ENCODE measurements at regions not wholly inside any gene's neighbourhood (a gene's known extent, or its start where the extent isn't known, plus 50 kb on each side); places are given as distances from the start of the nearest gene placed in this dataset.

- H3K36me3 ChIP-seq = no peaks in the 10 kb centered on the region
- no peak overlapping the region for H3K4me3 ChIP-seq
- no peak for DNase-seq
- intact Hi-C loops (cut with DNase I) = no loop called here
- H3K9me3 ChIP-seq = no peaks in the 10 kb centered on the region
- H3K27me3 ChIP-seq = peaks cover 7% of the 10 kb centered on the region
- no peak overlapping the region for H3K27ac ChIP-seq
- TF ChIP-seq CTCF (IDR thresholded peaks at IDR 0.05) = no peak
- no peak for ATAC-seq
- H3K4me1 ChIP-seq = no peaks in the 10 kb centered on the region
Measured at GRCh38 chr9:97753975-97754374, 56.8 kb upstream of the XPA start.

GRCh38 chr9:97755618-97756267 is 58.6 kb upstream of the XPA start:
- DNase-seq (no peak), ATAC-seq (no peak)
- H3K27ac ChIP-seq = no peak overlapping the region
- TF ChIP-seq CTCF (IDR thresholded peaks at IDR 0.05) = no peak
- no peaks in the 10 kb centered on the region for H3K4me1 ChIP-seq
- intact Hi-C loops (cut with DNase I) = no loop called here
- no peaks in the 10 kb centered on the region for H3K36me3 ChIP-seq
- no peak overlapping the region for H3K4me3 ChIP-seq
- H3K27me3 ChIP-seq = peaks cover 7% of the 10 kb centered on the region
- H3K9me3 ChIP-seq = no peaks in the 10 kb centered on the region

GRCh38 chr9:97756991-97757390 is 59.9 kb upstream of the XPA start:
- ATAC-seq = no peak
- H3K36me3 ChIP-seq = no peaks in the 10 kb centered on the region
- H3K4me1 ChIP-seq = no peaks in the 10 kb centered on the region
- H3K27me3 ChIP-seq = peaks cover 7% of the 10 kb centered on the region
- no peak for TF ChIP-seq CTCF (IDR thresholded peaks at IDR 0.05)
- H3K27ac ChIP-seq = no peak overlapping the region
- no peaks in the 10 kb centered on the region for H3K9me3 ChIP-seq
- DNase-seq = no peak
- no peak overlapping the region for H3K4me3 ChIP-seq
- intact Hi-C loops (cut with DNase I) = no loop called here

- Histone ChIP-seq H3K9me3 (no peaks in the 10 kb centered on the region), H3K4me3 (no peak overlapping the region), H3K36me3 (no peaks in the 10 kb centered on the region), H3K4me1 (no peaks in the 10 kb centered on the region), H3K27ac (no peak overlapping the region), H3K27me3 (peaks cover 7% of the 10 kb centered on the region)
- intact Hi-C loops (cut with DNase I) = no loop called here
- no peak for TF ChIP-seq CTCF (IDR thresholded peaks at IDR 0.05)
- DNase-seq (no peak), ATAC-seq (no peak)
Measured at GRCh38 chr9:97758334-97758916, 61.3 kb upstream of the XPA start.

- Histone ChIP-seq H3K27ac (no peak overlapping the region), H3K36me3 (no peaks in the 10 kb centered on the region), H3K27me3 (peaks cover 7% of the 10 kb centered on the region), H3K4me3 (no peak overlapping the region), H3K9me3 (no peaks in the 10 kb centered on the region), H3K4me1 (no peaks in the 10 kb centered on the region)
- ATAC-seq (no peak), DNase-seq (no peak)
- TF ChIP-seq CTCF (IDR thresholded peaks at IDR 0.05) = no peak
- intact Hi-C loops (cut with DNase I) = no loop called here
Measured at GRCh38 chr9:97759581-97760288, 62.6 kb upstream of the XPA start.
